Prostate gland (tissue), 2 donors: ENCODE measurements at regions not wholly inside any gene's neighbourhood (a gene's known extent, or its start where the extent isn't known, plus 50 kb on each side); places are given as distances from the start of the nearest gene placed in this dataset.

Experiments
- POLR2AphosphoS5 ChIP-seq: sonication (generic); formaldehyde crosslinking; IDR thresholded peaks from one replicate; pipeline ENCODE4 v1.6.1; 2017; ENCODE audit warnings: antibody characterized with exemption
- TF ChIP-seq, protein P1 (sequence below), 4 experiments: fragments of 200-600 bp in 2 of 4; fragments of 450-650 bp in 2 of 4; sonication (generic) in 2 of 4; IDR thresholded peaks; 1 replicate in 3 of 4; 2 replicates in 1 of 4; pipeline ENCODE4 v1.5.1; 2016 to 2019; ENCODE audit warnings: antibody characterized with exemption in 4 of 4, mild to moderate bottlenecking in 2 of 4, moderate library complexity in 2 of 4

DNA sequence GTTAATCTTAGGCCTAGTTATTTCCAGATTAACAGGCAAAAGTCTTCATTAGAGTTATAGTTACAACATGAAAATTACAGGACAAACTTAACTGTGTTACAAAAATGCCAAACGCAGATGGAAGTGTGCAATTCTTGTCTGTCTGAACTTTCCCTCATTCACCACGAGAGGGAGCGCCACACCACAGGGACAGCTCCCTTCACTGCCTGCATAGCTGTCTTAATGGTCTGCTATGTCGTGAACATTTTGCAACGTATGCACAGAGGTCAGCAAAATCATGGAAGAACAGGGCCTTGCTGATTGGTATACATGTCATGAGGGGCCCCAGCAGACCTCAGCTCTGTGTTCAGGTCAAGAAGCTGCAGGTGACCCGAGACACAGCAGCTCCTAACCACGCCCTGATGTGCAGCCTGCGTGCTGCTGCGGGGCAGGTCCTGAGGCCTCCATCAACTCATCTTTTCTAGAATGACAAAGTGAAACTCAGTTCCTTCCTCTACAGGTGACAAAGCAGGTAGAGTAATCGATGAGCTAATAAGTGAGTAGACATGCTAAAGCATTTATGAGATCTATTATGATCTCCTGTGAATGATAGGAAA, 78.8 kb upstream of the ATP8B1 start:
- TF ChIP-seq, protein P1, sequence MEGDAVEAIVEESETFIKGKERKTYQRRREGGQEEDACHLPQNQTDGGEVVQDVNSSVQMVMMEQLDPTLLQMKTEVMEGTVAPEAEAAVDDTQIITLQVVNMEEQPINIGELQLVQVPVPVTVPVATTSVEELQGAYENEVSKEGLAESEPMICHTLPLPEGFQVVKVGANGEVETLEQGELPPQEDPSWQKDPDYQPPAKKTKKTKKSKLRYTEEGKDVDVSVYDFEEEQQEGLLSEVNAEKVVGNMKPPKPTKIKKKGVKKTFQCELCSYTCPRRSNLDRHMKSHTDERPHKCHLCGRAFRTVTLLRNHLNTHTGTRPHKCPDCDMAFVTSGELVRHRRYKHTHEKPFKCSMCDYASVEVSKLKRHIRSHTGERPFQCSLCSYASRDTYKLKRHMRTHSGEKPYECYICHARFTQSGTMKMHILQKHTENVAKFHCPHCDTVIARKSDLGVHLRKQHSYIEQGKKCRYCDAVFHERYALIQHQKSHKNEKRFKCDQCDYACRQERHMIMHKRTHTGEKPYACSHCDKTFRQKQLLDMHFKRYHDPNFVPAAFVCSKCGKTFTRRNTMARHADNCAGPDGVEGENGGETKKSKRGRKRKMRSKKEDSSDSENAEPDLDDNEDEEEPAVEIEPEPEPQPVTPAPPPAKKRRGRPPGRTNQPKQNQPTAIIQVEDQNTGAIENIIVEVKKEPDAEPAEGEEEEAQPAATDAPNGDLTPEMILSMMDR (IDR thresholded peaks at IDR 0.05): peak; percentile 65 to 91 (median 86)
- TF ChIP-seq POLR2AphosphoS5: peak; percentile 35
